ENCODE measurements at regions not wholly inside any gene's neighbourhood (a gene's known extent, or its start where the extent isn't known, plus 50 kb on each side); places are given as distances from the start of the nearest gene placed in this dataset.

GRCh38 chr2:221097568-221097915, 474.6 kb downstream of the EPHA4 start:
- no peak for TF ChIP-seq FOXK1 (CRISPR knock-in tag; IDR thresholded peaks at IDR 0.05; ENCODE audit: borderline replicate concordance)
- no peak for TF ChIP-seq ZBTB8A (IDR thresholded peaks at IDR 0.05; ENCODE audit: partially characterized antibody)

All from K562 (cell line).